ENCODE measurements at regions not wholly inside any gene's neighbourhood (a gene's known extent, or its start where the extent isn't known, plus 50 kb on each side); places are given as distances from the start of the nearest gene placed in this dataset.

DNA sequence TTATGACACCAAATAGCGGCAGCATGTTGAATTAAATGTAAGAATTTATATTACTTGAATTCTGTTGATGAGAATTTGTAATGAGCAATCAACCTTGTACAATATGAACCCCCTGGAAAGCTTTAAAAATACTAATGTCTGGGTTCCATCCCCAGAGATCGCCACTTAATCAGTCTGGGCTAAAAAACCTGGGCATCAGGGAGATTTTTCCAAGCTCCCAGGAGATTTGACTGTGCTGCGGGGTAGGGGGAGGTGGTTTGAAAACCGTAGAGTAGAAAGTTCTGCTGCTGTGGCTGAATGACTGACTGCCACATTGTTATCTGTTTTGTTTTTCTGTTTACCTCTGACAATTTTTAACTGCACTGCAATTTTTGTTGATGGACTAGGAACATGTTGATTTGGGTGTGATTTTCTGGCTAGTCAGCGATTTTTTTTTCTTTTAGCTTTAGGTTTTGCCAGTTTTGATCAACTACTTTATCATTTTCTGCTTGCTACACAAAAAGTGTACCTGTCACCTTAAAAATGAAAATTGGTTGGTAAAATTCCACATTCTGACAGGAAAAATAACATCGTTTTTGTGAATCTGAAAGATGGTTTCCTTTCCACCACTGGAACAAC, 79.3 kb downstream of the PCTP start:
- DNase-seq (ENCODE audit: extremely low read depth in 1 of 2, low read depth in 1 of 2), result no peak

GRCh38 chr17:55830699-55831471, 80.0 kb downstream of the PCTP start:
- no peak for DNase-seq (ENCODE audit: extremely low read depth in 1 of 2, low read depth in 1 of 2)

- no peak for DNase-seq (ENCODE audit: extremely low read depth in 1 of 2, low read depth in 1 of 2)
Observed at GRCh38 chr17:55833306-55833705, 82.5 kb downstream of the PCTP start.

GRCh38 chr17:55842405-55843158, 91.7 kb downstream of the PCTP start:
- DNase-seq (ENCODE audit: extremely low read depth in 1 of 2, low read depth in 1 of 2), result no peak

GRCh38 chr17:55843785-55844184, 92.9 kb downstream of the PCTP start:
- no peak for DNase-seq (ENCODE audit: extremely low read depth in 1 of 2, low read depth in 1 of 2)

- DNase-seq (ENCODE audit: extremely low read depth in 1 of 2, low read depth in 1 of 2), result peak in 1 of 2 donors; percentile 0
Observed at GRCh38 chr17:55845385-55845784, 94.5 kb downstream of the PCTP start.

DNA sequence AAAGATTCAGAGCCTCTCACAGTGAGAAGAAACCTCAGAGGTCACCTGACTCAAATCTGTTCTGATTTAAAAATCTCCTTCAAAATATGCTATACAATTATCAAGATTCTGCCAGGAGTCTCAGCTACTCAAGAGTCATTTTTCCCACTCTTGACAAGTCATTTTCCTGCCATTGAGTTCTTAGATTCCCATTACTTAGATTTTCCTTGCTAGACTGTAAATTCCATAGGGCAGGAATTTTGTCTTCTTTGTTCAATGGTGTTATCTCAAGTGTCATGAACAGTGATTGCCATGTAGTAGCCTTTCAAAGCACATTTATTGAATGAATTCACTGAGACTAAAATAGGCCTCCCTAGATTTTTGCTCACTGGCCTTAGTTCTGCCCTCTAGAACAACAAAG, 95.9 kb downstream of the PCTP start:
- no peak for DNase-seq (ENCODE audit: extremely low read depth in 1 of 2, low read depth in 1 of 2)

DNA sequence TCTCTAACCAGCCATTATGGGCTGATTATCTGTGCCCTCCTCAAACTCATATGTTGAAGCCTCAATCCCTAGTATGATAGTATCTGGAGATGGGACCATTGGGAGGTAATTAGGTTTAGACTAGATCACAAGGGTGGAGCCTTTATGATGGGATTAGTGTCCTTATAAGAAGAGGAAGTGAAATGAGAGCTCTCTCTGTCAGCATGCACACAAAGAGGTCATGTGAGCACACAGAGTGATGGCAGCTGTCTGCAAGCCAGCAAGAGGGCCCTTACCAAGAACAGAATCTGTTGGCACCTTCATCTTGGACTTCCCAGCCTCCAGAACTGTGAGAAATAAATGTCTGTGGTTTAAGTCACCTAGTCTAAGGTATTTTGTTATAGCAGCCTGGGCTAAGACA, 101.9 kb downstream of the PCTP start:
- no peak for DNase-seq (ENCODE audit: extremely low read depth in 1 of 2, low read depth in 1 of 2)

GRCh38 chr17:55859301-55859795, 108.5 kb downstream of the PCTP start:
- no peak for DNase-seq (ENCODE audit: extremely low read depth in 1 of 2, low read depth in 1 of 2)

DNA sequence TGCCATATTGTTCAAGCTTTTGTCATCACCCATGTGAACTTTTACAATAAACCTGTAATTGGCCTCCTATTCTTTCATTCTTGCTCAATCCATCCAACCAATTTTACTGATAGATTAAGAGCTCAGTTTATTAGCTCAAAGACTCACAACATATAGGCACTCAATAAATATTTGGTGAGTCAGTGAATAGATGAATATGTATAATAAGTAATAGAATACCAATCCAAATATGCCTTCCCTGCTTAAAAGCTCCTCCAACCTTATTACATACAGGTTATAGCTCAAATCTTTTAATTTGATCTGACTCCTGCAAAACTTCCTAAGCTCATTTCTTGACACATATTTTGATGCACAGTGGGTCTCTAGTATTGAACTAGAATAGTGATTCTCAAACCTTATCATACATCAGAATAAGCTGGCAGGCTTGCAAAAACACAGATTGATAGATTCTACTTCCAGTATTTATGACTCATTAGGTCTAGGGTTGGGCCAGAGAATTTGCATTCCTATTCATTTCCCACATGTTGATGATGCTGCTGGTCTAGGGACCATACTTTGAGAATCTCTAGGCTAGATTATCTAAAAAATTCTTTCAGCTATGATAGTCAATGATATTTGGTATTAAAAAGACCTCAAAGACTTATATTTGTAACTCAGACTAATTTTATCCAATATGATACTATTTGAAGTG, 114.4 kb downstream of the PCTP start:
- DNase-seq (ENCODE audit: extremely low read depth in 1 of 2, low read depth in 1 of 2), result no peak

GRCh38 chr17:55870044-55870443, 119.2 kb downstream of the PCTP start:
- no peak for DNase-seq (ENCODE audit: extremely low read depth in 1 of 2, low read depth in 1 of 2)

DNA sequence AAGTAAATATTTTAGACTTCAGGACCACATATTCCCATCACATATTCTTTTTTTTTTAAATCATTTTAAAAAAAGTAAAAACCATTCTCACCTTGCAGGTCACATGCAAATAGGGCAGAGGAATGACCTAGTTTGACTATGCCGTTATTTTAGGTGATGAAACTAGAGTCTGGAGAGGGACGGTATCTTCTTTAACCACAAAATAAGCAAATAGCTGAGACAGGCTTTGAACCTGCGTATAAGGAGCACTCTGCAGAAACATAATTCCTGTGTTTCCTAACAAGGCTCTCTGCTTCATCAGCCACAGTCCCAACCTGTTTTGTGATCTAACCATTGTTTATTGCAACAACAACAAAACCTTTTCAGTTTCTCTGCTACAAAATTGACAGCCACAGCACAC, 121.5 kb downstream of the PCTP start:
- DNase-seq (ENCODE audit: extremely low read depth in 1 of 2, low read depth in 1 of 2), result no peak

DNA sequence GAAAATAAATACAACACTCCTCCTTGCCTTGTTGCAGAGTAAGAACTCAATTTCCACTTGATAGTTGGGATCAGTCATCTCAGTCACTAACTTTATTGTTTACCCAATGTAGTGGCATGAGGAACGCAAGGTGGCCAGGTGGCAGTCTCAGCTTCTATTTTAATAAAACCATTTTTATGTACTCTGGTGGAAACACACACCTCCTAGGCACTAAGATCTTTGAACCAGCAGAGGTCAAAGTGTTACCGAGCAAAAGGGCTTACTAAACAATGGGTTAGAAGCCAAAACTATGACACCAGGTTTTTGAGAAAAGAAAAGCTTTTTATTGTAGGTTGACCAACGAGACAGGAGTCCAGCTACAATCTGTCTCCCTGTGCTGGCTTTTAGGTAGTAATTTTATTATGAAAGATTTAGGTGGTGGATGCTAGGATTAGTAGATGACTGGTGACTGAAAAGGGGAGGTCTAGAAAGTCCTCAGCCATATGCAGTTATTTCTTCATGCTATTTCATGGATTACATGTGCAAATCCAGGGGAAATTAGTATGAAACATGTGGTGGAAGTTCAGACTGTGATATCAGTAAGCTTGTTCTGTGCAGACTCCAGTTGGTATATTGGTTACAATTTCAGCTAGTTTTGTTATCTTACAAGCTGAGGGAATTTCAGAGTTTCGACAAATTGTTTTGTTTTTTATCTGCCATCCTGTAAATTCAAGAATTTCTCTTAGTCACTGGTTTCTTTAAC, 122.3 kb downstream of the PCTP start:
- no peak for DNase-seq (ENCODE audit: extremely low read depth in 1 of 2, low read depth in 1 of 2)

- DNase-seq (ENCODE audit: extremely low read depth in 1 of 2, low read depth in 1 of 2), result no peak
Observed at GRCh38 chr17:55883149-55883548, 132.3 kb downstream of the PCTP start.

- DNase-seq (ENCODE audit: extremely low read depth in 1 of 2, low read depth in 1 of 2), result no peak
Observed at GRCh38 chr17:55887531-55887930, 136.7 kb downstream of the PCTP start.

- DNase-seq (ENCODE audit: extremely low read depth in 1 of 2, low read depth in 1 of 2), result no peak
Observed at GRCh38 chr17:55889271-55889670, 138.4 kb downstream of the PCTP start.

DNA sequence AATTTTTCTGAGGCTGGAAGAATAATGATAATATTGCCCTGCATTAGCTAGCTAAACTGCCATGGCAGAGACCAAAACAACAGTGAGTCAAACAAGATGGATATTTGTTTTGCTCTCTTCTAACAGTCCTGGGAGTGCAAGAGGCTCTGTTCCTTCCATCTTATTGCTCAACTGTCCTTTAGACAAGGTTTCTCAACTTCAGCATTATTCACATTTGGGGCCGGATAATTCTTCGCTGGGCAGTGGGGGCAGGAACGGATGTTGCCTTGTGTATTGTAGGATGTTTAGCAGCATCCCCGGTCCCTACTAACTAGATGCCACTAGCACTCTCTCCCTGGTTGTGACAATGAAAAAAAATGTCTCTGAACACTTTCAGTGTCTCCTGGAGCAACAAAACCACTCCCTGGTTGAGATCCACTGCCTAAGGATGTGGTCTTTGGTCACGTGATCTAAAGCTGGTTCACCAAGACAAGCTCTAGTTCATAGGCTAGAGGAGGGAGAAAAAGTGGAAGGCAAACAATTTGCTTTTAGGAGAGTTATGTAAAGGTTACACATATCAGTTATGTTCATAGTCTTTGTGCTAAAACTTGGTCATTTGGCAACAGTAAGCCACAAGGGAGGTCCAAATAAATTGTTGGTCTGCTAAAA, 144.4 kb downstream of the PCTP start:
- DNase-seq (ENCODE audit: extremely low read depth in 1 of 2, low read depth in 1 of 2), result no peak

- no peak for DNase-seq (ENCODE audit: extremely low read depth in 1 of 2, low read depth in 1 of 2)
Observed at GRCh38 chr17:55897301-55897700, 146.4 kb downstream of the PCTP start.

- DNase-seq (ENCODE audit: extremely low read depth in 1 of 2, low read depth in 1 of 2), result no peak
Observed at GRCh38 chr17:55898195-55898594, 147.3 kb downstream of the PCTP start.

- no peak for DNase-seq (ENCODE audit: extremely low read depth in 1 of 2, low read depth in 1 of 2)
Observed at GRCh38 chr17:55900188-55900587, 149.3 kb downstream of the PCTP start.

Measured in activated CD8-positive, alpha-beta memory T cell treated with anti-CD3 and anti-CD28 coated beads for 1 hour (primary cell).